Medulla oblongata (tissue), 1 donor: ENCODE measurements at regions not wholly inside any gene's neighbourhood (a gene's known extent, or its start where the extent isn't known, plus 50 kb on each side); places are given as distances from the start of the nearest gene placed in this dataset.
"Not testable (repeated sequence)": the region's sequence is repeated elsewhere in the genome, so short reads cannot be mapped to it uniquely, and the experiment has no call there.

ENCODE experiments used
- DNase-seq: peaks from one replicate; pipeline ENCODE4 v3.0.0-alpha.2; 2015; ENCODE audit errors: extremely low spot score

GRCh38 chr17:30731210-30732132, 93.0 kb downstream of the CRLF3 start:
- peak; percentile 83 for DNase-seq

GRCh38 chr17:30730837-30731209, 93.7 kb downstream of the CRLF3 start:
- DNase-seq = not testable (repeated sequence)

GRCh38 chr17:30730171-30730836, 94.2 kb downstream of the CRLF3 start:
- DNase-seq = not testable (repeated sequence)

GRCh38 chr17:30729471-30730170, 94.9 kb downstream of the CRLF3 start:
- not testable (repeated sequence) for DNase-seq

- DNase-seq = not testable (repeated sequence)
These were observed 97.0 kb downstream of the CRLF3 start for GRCh38 chr17:30727517-30727916.

GRCh38 chr17:30726734-30727133, 97.8 kb downstream of the CRLF3 start:
- not testable (repeated sequence) for DNase-seq

- not testable (repeated sequence) for DNase-seq
These were observed 98.2 kb downstream of the CRLF3 start for GRCh38 chr17:30726310-30726709.

- not testable (repeated sequence) for DNase-seq
These were observed 100.3 kb downstream of the CRLF3 start for GRCh38 chr17:30724034-30724650.

- DNase-seq = not testable (repeated sequence)
These were observed 102.2 kb downstream of the CRLF3 start for GRCh38 chr17:30722114-30722780.

- not testable (repeated sequence) for DNase-seq
These were observed 103.5 kb downstream of the CRLF3 start for GRCh38 chr17:30720971-30721370.

- no peak for DNase-seq
These were observed 104.5 kb downstream of the CRLF3 start for GRCh38 chr17:30720013-30720471.

GRCh38 chr17:30719131-30719973, 105.1 kb downstream of the CRLF3 start:
- peak; percentile 51 for DNase-seq

GRCh38 chr17:30718691-30719090, 105.8 kb downstream of the CRLF3 start:
- not testable (repeated sequence) for DNase-seq

- not testable (repeated sequence) for DNase-seq
These were observed 106.4 kb downstream of the CRLF3 start for GRCh38 chr17:30718099-30718447.

- no peak for DNase-seq
These were observed 107.0 kb downstream of the CRLF3 start for GRCh38 chr17:30717291-30718098.

- no peak for DNase-seq
These were observed 107.8 kb downstream of the CRLF3 start for GRCh38 chr17:30716461-30717290.

- DNase-seq = not testable (repeated sequence)
These were observed 109.5 kb downstream of the CRLF3 start for GRCh38 chr17:30714825-30715622.

GRCh38 chr17:30713805-30714204, 110.7 kb downstream of the CRLF3 start:
- DNase-seq = not testable (repeated sequence)
